Astrocyte of the hippocampus (primary cell): ENCODE measurements at regions not wholly inside any gene's neighbourhood (a gene's known extent, or its start where the extent isn't known, plus 50 kb on each side); places are given as distances from the start of the nearest gene placed in this dataset.

Source experiments
- DNase-seq: peaks from one replicate; pipeline ENCODE4 v3.0.0; 2011; ENCODE audit warnings: low read depth, low spot score

DNA sequence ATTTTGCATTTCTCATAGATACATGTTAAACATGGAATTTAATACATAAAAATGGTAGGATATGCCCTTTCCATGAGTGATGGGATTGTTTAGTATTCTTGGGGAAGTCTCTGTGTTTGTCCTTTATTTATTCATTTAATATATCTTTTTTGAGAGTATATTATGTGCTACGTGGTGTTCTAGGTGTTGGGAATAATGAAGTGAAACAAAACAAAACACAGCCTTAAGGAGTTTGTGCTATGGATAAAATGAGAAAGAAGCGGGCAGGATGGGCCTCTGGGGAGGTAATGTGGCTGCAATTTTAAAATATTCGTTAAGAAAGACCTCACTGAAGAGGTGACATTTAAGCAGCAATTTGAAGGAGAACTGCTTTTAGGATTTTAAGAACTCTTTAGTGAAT lies 851.5 kb downstream of the MAFB start:
- no peak for DNase-seq

DNA sequence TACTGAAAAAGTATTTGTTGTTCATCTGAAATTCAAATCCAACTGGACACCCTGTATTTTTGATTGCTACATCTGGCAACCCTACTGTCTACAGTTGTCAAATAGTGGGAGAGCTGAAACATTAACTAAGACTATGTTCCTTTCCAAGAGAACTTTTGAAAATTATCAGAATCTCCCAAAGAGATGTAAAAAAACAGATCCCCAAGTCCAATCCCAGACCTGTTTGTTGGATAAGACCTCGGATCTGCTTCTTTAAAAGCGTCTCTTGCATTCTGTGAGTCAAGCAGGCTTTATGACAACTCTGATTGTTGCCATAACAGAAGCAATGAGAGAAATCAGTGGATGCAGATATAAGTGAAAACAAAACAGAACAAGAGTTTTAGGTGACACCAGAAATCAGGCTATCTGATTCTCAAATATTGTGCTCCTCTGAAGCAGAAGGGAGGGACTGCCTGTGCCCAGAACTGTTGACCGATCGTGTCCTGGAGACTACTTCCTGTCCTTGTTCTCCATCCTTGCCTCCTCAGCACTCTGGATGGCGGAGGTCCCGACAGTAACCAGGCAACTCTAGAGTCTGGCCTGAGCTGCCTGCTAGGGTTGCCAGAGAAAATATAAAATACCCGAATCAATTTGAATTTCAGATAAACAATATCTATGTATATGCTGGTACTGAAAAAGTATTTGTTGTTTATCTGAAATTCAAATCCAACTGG lies 853.8 kb downstream of the MAFB start:
- no peak for DNase-seq

DNA sequence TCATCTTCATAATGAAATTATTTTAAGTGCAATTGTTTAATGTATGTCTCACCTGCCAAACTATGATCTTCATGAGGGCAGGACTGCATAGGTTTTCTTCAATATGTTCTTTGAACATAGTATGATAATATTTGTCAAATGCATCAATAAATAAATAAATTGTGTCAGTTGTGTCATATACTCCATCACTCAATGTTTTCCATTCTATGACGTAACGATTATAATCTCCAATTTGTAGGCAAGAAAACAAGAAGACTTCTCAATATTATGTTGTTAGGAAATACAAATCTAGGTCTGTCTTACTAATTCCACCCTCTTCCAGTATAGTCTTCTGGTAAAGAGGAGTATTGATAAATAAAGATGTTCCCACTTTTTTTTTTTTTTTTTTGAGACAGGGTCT lies 858.1 kb downstream of the MAFB start:
- no peak for DNase-seq

DNA sequence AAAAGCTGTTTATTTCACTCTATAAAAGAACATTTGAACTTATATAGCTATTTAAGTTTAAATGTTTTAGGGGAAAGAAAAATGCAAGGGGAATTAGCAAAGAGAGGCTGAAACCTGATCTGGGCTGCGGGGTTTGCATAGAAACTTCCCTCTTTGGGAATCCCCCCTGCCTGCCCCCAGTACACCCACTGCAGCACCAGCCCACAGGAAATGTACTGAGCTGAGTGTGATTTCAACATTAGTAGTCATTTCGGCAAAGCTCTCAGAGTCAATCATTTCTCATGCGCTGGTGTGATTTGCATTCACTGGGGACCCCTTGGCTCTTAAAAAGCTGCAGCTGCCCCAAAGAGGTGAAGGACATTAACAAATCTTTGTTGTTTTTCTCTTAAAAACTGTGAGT lies 859.4 kb downstream of the MAFB start:
- no peak for DNase-seq

DNA sequence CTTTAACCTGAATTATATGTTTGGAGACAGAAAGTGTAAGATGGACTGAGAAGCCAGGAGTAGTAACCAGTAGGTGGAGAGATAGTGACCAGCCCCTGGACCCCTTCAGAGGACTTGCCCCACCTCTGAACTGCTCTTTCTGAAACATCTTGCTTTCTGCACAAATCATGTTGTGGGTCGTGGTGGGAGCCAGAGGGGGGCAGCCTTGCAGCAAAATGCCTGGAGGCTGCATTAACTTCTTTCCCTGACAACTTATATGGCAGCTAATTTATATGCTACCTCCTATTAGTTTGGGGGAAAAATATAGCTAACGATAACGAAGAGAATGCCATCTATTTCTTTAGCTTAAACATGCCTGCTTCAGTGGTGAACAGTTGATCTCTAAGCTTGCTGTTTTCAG lies 859.8 kb downstream of the MAFB start:
- peak; percentile 32 for DNase-seq

DNA sequence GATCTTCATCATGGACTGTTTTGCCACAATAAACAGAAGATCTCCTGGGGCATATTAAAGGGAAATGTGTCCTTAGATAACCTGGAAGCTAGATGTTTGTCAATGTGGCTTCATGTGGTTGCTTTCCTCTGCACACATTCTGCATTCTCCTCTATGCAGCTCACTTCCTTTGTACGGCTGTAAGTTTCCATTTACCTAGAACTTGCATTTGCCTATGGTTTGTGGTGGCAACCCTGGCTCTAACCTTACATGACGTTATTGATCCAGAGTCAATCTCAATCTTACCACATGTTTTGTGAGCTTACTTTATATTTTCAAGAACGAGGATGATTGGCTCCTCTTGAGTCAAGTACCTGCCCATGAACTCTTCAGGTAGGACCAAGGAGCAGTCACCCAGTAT lies 863.1 kb downstream of the MAFB start:
- DNase-seq: peak; percentile 6

DNA sequence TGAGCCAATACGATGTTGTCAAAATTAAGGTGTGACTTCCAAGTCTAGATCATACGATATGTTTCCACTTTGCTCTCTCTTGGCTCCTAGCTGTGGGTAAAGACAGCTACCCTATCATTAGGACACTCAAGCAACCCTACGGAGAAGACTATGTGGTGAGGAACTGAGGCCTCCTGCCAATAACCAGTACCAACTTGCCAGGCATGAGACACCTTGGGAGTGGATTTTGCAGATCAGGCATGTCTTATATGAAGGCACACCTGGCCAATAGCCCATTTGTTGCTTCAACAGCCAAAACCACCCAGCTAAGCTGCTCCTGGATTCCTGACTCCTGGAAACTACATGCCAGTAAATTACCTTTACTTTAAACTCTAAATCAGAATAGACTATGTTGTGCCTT lies 863.4 kb downstream of the DHX35 start:
- no peak for DNase-seq

DNA sequence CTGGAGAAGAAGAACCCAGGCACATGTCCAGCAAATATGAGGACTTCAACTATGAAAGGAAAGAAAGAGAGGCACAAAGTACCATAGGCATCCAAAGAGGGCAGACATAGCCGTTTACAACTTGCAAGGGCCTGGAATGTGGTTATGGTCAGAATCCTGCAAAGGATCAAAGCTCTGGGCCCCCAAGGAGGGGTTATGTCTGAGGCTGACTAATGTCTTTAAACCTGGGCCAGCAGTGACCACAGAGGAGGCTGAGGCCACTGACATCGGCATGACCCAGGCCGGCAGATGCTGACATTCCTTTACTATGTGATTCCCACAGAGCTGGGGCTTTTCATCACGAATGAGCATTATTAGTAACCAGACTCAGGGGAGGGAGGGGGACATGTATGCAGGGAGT lies 861.1 kb downstream of the DHX35 start:
- peak; percentile 85 for DNase-seq

DNA sequence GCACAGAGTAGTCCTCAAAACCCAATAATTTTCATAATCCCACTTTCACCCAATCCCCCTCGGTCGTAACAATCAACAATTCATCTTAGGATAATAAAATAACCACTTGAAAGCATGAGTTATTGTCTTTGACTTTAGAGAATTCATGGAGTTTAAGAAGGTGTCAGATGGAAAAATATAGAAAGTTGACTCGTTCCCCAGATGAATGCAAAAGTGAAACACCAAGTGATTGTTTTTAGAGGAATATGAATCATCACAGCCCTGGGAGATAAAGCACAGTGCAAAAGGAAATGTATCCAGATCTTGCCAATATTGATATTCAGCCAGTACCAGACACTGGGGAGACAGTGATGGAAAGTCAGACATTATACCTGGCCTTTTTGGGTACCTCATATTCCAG lies 860.5 kb downstream of the DHX35 start:
- DNase-seq: peak; percentile 20

DNA sequence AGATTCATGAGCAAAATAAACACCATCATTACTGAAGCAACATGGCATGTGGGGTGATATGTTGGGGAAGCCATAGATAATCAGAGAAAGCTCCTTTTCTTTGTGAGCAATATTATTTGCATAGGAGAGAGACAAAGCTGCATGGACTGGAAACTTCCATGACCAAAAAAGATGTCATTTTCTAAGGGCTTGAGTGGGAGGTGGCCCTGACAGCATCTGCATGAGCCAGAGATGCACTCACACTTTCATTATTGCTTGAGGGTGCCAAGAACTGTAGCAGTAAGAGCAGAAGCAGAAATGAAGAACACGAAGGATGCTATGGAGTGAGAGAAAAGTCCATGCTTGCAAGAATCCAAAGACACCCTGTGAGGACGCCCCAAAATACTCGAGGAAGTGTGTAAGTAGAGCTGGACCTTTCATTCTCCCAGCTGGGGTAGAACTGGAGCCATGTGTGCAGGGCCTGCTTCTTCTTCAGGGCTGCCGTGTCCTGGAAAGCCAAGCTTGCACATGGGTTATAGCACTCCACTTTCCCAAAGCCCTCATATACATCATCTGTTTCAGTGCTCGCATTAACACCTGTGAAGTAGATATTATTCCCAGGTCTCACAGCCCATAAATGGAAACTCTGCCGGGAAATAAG lies 851.2 kb downstream of the DHX35 start:
- no peak for DNase-seq

DNA sequence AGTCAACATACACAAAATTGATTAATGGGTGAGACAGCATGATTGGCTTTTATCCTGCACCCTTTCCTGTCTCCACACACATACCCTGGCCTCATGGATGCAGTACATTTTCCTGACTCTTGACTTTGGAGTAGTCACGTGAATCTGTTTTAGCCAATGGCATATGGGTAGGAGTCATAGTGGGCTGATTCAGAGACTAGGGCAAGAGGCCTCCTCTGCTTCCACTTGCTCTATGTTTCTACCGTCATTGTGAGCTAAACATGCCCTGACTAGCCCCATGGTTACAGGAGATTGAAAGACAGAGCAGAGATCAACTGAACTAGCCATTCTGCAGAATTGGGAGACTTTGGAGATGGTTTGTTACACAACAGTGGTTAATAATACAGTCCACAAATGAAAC lies 850.0 kb downstream of the DHX35 start:
- no peak for DNase-seq

DNA sequence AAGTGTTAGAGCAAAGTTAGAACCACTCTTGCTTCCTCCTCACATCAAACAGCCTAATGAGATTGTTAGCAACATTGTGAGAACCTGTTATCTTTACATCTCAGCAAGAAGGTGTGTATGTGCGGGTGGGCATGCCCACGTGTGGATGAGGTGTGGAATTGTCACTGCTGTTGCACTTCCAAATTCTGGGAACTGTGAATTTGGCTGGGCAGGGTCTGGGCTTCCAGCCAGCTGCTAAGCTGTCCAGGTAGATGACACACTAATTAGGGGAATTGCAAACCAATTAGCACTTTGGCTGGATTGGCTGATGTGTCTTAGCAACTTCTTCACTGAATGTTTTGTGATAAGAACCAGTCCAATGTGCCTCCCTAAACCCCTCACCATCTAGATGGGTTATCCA lies 848.2 kb downstream of the DHX35 start:
- DNase-seq: no peak

DNA sequence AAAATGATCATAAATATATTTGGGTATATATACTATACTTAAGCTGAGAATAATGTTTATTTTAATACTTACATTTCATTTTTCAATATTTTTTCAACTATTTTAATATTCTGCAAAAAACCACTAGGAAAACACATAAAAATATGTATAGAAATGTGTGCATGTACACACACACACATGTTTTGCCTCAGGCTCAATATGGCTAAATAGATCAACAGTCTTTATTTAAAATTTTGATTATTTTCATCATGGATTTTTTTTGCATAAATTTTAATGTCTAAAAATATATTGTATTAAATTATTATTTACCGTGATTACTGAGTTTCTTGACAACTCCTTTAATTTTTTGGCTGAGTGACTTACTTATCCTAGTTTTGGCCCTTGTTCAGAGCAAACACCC lies 846.5 kb downstream of the DHX35 start:
- DNase-seq: no peak

DNA sequence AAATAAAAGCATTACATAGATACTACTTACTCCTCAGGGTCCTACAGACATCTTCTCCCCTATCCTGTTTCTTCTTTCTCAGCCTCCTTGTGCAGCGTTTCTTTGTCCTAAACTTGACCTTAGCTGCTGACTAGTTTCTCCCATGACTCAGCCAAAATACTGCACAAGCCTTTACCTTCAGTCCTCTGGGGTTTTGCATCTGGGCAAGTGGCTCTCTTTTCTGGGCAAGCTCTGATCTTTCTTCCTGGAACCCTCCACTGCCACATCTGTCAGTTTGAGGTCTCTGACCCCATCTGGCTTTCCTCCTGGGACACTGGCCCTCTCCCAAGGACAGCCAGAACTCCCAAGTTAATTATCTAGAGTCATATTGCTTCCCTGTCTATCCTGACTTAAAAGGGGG lies 838.4 kb downstream of the DHX35 start:
- peak; percentile 52 for DNase-seq

DNA sequence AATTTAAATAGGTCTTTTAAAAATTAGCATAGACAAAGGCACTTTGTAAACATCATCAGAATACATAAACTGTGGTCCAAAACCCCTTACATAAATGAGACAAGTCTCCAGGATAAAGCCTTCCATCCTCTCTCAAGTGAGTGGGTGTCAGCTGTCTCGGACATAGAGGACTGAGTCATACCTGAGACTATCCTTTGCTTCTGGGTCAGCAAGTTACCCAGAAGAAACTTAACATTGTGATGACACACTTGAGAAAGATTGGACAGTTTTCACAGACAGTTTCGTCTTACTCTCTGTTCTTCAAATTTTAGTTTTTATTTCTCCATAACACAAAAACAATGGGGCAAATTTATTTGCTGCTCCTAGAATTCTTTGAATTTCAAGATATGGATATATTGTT lies 838.0 kb downstream of the DHX35 start:
- DNase-seq: no peak

DNA sequence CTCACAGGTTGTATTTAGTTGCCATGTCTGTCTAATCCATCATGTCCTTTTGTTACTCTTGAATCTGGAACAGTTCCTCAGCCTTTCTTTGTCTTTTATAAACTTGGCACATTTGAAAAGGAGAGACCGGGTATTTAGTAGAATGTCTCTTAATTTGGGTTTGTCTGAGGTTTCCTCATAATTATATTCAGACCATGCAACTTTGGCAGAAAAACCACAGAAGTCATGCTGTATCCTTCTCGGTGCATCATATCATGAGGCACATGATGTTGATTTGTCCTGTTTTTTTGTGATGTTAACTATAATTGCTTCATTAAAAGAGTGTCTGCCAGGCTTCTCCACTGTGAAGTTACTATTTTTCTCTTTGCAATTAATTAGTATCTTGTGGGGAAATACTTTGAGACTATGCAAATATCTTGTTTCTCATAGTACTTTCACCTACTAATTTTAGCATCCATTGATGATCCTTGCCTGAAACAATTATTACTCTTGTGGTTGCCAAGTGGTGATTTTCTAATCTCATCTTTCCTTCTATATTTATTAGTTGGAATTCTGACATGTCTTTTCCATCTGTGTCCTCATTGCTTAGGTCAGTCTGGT lies 837.3 kb downstream of the DHX35 start:
- no peak for DNase-seq

DNA sequence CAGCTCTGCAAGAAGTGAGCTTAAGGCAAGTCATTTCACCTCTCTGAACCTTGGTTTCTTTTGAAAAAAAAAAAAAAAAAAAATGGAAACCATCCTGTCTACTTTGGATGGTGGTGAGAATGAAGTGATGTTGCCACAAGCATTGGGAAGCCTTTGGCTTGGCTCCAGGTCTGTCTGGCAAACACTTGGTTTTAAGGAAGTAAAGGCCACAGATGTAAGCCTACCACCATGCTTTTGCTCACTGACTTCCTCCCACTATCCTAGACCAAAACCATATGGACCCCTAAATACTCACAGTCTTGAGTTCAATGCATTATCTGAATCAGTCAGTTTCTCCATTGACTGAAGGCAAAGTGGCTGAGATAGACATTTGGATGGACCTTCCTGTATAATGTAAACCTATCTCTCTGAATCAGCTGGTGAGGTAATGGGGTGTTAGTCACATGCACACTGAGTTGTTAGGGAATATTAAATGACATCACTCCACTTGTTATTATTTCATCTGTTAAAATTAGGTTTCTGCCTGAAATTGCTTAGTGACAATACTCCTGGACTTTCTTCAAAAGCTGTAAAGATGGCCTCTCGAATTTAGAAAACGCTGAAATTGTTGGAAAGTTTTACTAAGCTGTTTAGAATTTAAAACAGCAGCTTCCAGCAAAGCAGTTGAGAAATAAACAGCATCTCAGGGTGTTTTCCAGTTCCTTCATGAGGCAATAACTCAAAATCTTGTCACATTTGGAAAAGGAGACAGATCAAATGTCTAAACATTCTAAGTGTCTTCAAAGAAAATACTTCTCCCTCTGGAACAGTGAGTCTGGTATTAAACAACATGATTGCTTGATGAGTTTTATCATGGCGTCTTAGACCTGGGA lies 833.5 kb downstream of the DHX35 start:
- no peak for DNase-seq

DNA sequence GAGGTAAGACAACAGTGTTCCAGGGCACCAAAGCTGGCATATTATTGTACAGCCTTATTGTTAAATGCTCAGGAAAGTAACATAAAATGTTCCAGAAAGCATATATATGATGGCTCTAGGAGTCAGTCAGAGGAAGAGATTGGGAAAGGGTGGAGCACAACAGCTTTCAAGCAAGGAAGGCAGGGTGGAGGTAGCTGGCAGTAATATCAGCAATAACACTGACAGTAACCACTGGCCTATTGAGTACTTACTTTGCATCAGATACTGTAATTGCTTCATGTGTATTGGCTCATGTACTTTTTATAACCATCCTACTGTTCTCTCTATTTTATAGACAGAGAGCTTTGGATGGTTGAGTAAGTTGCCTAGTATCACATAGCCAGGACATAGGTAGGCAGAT lies 830.2 kb downstream of the DHX35 start:
- no peak for DNase-seq

DNA sequence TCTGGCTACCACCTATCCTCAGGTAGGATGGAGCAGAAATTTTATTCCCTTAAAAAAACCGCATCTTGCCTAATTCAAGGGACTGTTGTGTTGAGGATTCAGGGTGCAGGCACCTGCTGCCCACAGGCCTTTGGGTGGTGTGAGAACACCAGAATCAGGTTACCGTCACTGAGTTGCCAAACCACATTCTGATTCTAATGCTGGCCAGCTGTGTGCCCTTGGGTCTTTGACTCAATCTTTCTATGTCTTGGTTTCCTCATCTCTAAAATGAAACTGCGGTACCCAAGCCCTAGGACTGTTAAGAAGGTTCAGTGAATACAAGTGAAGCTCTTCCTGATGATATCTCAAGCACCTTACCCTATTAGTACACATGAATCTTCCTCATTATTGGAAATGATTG lies 827.3 kb downstream of the DHX35 start:
- DNase-seq: no peak

DNA sequence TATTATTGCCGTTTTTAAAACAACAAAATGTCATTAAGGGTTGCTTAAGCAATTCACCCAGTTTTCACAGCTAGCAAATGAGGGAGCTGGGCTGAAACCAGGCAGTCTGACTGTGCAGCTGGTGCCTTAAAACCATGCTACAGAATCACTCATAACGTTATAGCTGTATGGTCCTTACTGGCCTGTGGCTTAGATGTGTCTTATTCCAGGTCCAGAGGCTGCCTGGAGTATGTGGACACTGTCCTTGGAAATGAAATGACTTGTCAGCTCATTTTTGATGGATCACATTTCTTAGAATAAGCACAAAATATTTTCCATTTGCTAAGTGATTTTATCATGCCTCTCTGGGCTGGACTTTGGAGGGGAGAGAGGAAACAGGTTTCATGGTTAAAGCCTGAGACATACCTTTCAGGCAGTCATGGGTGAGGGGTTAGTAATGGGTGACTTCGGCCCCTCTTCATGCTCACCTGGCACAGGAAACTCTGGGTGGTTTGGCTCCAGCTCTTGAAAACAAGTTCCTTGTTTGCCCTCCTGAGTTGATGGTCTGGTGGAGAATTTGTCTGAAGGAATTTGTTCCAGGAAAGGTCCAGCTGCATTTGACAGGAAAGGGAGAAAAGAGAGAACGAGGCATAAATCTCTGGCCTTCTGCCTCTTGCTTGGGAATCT lies 823.2 kb downstream of the DHX35 start:
- DNase-seq: peak; percentile 5

DNA sequence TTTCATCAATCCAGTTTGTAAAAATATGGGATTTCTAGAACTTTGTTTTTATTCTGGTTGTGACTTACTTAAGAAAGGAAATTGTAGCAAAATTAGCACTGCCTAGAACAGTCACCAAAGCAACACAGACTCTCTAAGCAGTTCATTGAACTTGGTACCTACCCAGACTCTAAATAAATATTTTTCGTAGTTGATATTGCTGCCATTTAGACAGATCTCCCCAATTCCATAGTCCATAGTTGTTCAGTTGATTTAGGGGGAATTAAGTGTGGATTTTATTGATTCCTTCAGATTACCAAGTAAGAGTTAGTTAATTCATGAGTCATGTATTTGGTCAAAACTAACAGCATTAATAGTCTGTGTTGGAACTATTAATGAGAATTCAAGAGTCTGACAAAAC lies 822.5 kb downstream of the DHX35 start:
- DNase-seq: no peak
